Suprapubic skin (tissue), 4 donors: ENCODE measurements at regions not wholly inside any gene's neighbourhood (a gene's known extent, or its start where the extent isn't known, plus 50 kb on each side); places are given as distances from the start of the nearest gene placed in this dataset.
"Not testable (repeated sequence)": the region's sequence is repeated elsewhere in the genome, so short reads cannot be mapped to it uniquely, and the experiment has no call there.

Source experiments
- DNase-seq, 2 donors: peaks; one replicate each; pipeline ENCODE4 v3.0.0-alpha.2; 2019; ENCODE audit warnings: low spot score in 2 of 2
- H3K27ac ChIP-seq: fragments of 200-600 bp; sonication (generic); one replicate; pipeline ENCODE4 v1.5.1; 2019
- H3K27me3 ChIP-seq: fragments of 200-600 bp; sonication (generic); one replicate; pipeline ENCODE4 v1.5.1; 2019
- H3K36me3 ChIP-seq: fragments of 200-600 bp; sonication (generic); one replicate; pipeline ENCODE4 v1.5.1; 2019
- H3K4me1 ChIP-seq: fragments of 200-600 bp; sonication (generic); one replicate; pipeline ENCODE4 v1.5.1; 2019
- H3K4me3 ChIP-seq: fragments of 200-600 bp; sonication (generic); one replicate; pipeline ENCODE4 v1.5.1; 2019; ENCODE audit warnings: mild to moderate bottlenecking
- H3K9me3 ChIP-seq: fragments of 200-600 bp; sonication (generic); one replicate; pipeline ENCODE4 v1.5.1; 2019
- EP300 ChIP-seq: sonication (generic); formaldehyde crosslinking; IDR thresholded peaks from one replicate; pipeline ENCODE4 v1.6.1; 2017; ENCODE audit warnings: antibody characterized with exemption
- POLR2A ChIP-seq, 2 donors: fragments of 450-650 bp; IDR thresholded peaks; one replicate each; pipeline ENCODE4 v1.6.1; 2017; ENCODE audit warnings: antibody characterized with exemption in 2 of 2, mild to moderate bottlenecking in 2 of 2, moderate library complexity in 2 of 2
- POLR2AphosphoS5 ChIP-seq, 3 donors: sonication (generic); formaldehyde crosslinking; IDR thresholded peaks; one replicate each; pipeline ENCODE4 v1.6.1; 2017; ENCODE audit warnings: antibody characterized with exemption in 3 of 3
- WGBS: methylation state at CpG from one replicate; pipeline ENCODE4 v1.1.5; 2018; 5-methylcytosine and 5-hydroxymethylcytosine counted together
- TF ChIP-seq, protein P1 (sequence below), 2 donors: fragments of 200-600 bp in 1 of 2; fragments of 450-650 bp in 1 of 2; sonication (generic) in 1 of 2; IDR thresholded peaks; one replicate each; pipeline ENCODE4 v1.5.1; 2016 to 2019; ENCODE audit warnings: antibody characterized with exemption in 2 of 2, mild to moderate bottlenecking in 1 of 2, moderate library complexity in 1 of 2

- not testable (repeated sequence) for H3K4me3 ChIP-seq, H3K27me3 ChIP-seq, H3K4me1 ChIP-seq, H3K27ac ChIP-seq, DNase-seq, H3K9me3 ChIP-seq, H3K36me3 ChIP-seq
- 96% methylated on average over 4 of the region's 4 CpGs for WGBS
Measured at GRCh38 chr7:65792726-65793125, 80.1 kb upstream of the VKORC1L1 start.

DNA sequence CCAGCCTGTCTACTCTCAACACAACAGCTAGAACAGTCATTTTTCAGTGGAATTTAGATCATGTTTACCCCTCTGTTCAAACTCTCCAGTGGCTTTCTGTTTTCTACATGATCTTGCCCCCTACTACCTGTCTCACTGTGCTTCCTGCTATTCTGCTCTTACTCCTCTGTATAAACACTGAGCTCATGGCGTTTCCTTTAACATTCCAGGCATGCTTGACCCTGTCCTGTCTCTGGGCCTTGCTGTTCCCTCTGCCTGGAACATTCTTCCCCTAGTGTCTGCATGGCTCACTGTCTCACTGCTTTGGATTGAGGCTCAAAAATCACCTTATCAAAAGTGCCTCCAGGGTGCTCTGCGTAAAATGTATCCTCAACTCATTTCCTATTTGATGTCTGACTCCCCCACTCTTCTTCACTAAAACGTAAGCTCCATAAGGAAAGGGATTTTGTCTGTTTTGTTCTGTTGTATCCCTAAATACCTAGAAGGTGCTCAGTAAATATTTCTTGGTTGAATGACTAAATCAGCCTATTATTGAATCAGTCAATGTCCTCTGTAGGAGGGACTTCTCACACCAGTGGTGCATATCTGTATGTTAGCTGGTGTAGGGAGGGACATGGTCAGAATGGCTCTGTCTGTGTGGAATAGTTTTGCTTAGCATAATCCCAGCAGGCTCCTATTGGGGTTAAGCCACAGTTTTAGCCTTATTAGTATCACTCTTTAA is 78.0 kb upstream of the VKORC1L1 start:
- DNase-seq, H3K27ac ChIP-seq: not testable (repeated sequence)

GRCh38 chr7:65795392-65795716 is 77.5 kb upstream of the VKORC1L1 start:
- not testable (repeated sequence) for H3K27ac ChIP-seq, DNase-seq, H3K27me3 ChIP-seq, H3K4me1 ChIP-seq, H3K9me3 ChIP-seq, H3K4me3 ChIP-seq
- WGBS: 93% methylated on average over 4 of the region's 4 CpGs
- H3K36me3 ChIP-seq: peaks cover 14% of the 10 kb centered on the region

More for the DNA sequence above, 78.0 kb upstream of the VKORC1L1 start:
- H3K27me3 ChIP-seq, H3K4me3 ChIP-seq, H3K4me1 ChIP-seq, H3K9me3 ChIP-seq: not testable (repeated sequence)
- H3K36me3 ChIP-seq: peaks cover 11% of the 10 kb centered on the region
- WGBS: 61% methylated on average over 3 of the region's 3 CpGs

DNA sequence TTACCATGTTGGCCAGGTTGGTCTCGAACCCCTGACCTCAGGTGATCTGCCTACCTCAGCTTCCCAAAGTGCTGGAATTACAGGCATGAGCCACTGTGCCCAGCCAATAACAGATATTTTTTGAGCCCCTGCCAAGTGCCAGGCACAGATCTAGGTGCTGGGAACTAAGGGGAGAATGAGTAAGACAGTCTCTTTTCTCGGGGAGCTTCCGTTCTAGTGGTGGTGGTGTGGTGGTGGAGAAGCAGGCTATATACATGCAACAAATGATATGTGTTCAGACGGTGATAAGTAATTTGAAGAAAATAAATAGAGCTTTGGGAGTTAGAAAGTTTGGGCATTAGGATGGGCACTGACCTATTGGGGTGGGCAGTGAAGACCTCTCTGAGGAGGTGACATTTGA is 76.7 kb upstream of the VKORC1L1 start:
- Histone ChIP-seq H3K27ac (no peak overlapping the region), H3K27me3 (no peaks in the 10 kb centered on the region), H3K36me3 (peaks cover 14% of the 10 kb centered on the region), H3K4me3 (no peak overlapping the region), H3K4me1 (no peaks in the 10 kb centered on the region), H3K9me3 (no peaks in the 10 kb centered on the region)
- no peak for TF ChIP-seq POLR2A (IDR thresholded peaks at IDR 0.05)
- no peak for TF ChIP-seq EP300
- no peak for TF ChIP-seq POLR2AphosphoS5 (IDR thresholded peaks at IDR 0.05)
- TF ChIP-seq, protein P1, sequence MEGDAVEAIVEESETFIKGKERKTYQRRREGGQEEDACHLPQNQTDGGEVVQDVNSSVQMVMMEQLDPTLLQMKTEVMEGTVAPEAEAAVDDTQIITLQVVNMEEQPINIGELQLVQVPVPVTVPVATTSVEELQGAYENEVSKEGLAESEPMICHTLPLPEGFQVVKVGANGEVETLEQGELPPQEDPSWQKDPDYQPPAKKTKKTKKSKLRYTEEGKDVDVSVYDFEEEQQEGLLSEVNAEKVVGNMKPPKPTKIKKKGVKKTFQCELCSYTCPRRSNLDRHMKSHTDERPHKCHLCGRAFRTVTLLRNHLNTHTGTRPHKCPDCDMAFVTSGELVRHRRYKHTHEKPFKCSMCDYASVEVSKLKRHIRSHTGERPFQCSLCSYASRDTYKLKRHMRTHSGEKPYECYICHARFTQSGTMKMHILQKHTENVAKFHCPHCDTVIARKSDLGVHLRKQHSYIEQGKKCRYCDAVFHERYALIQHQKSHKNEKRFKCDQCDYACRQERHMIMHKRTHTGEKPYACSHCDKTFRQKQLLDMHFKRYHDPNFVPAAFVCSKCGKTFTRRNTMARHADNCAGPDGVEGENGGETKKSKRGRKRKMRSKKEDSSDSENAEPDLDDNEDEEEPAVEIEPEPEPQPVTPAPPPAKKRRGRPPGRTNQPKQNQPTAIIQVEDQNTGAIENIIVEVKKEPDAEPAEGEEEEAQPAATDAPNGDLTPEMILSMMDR (IDR thresholded peaks at IDR 0.05): no peak
- 95% methylated on average over 4 of the region's 4 CpGs for WGBS
- DNase-seq: peak in 1 of 2 donors; percentile 32

DNA sequence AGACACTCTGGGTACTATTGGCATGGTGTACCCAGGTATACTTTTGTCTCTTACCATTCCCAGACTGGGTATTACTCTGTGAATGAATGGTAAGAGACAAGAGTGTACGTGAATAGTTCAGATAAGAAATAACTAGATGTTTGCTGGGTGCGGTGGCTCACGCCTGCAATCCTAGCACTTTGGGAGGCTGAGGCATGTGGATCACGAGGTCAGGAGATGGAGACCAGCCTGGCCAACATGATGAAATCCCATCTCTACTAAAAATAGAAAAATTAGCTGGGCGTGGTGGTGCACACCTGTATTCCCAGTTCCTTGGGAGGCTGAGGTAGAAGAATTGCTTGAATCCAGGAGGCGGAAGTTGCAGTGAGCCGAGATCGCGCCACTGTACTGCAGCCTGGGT is 75.8 kb upstream of the VKORC1L1 start:
- not testable (repeated sequence) for DNase-seq, H3K27ac ChIP-seq, H3K4me1 ChIP-seq, H3K4me3 ChIP-seq, H3K27me3 ChIP-seq, H3K9me3 ChIP-seq
- WGBS: 87% methylated on average over 9 of the region's 9 CpGs
- peaks cover 14% of the 10 kb centered on the region for H3K36me3 ChIP-seq

DNA sequence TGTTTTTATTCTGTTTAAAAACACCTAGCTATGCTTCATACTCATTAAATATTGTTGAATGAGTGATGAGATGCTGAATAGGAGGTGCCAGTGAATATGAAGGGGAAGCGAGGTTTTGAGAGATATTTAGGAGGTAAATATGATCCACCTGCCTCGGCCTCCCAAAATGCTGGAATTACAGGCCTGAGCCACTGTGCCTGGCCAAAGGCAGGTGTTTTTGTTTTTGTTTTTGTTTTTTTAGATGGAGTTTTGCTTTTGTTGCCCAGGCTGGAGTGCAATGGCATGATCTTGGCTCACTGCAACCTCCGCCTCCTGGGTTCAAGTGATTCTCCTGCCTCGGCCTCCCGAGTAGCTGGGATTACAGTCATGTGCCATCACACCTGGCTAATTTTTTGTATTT is 75.3 kb upstream of the VKORC1L1 start:
- H3K9me3 ChIP-seq, H3K27ac ChIP-seq, H3K4me1 ChIP-seq, H3K4me3 ChIP-seq, H3K27me3 ChIP-seq: not testable (repeated sequence)
- WGBS: 92% methylated on average over 5 of the region's 5 CpGs
- peaks cover 14% of the 10 kb centered on the region for H3K36me3 ChIP-seq
- peak in 1 of 2 donors; percentile 53 for DNase-seq

DNA sequence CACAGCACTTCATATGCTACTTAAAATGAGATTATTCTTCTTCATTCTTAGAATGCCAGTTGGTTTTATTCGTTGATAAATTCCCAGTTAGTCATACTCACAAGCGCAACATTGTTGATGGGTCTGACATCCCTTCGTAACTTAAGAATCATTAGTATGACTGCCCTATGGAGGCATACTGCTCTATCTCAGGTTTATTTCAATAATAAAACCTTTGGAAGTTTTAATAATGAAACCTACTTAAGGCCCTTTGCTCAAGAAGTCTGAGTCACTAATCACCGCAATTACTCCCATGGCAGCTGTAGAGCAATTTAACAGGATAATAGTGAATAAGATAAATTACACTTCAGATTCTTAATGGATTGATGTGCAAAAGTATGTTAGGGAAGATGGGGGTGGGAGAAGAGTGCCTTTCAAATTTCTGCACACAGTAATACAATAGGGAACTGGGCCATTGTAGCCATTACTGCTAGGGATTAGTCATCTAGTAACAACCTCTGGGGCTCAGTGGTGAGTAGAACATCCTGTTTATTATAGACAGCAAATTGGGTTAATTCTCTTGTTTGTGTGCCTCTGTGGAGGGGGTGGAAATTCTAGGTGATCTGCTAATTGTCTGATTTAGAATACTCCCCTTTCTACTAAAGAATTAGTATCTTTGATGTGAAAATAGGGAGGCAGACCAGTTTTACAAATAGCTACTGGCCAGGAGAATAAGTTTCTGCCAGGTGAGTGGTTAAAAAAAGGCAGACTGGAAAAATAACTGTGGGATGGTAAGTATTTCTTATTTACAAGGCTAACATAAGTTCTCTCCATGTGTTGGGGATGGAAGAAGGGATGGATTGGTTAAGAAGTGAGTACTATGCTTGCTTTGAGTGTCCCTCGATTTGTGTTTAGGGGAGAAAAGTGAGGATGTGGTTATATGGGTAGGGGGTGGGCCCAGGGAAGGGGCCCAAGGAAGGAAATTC is 74.5 kb upstream of the VKORC1L1 start:
- no peaks in the 10 kb centered on the region for H3K9me3 ChIP-seq
- no peak for DNase-seq
- H3K4me1 ChIP-seq: no peaks in the 10 kb centered on the region
- H3K27ac ChIP-seq: no peak overlapping the region
- TF ChIP-seq, protein P1 (IDR thresholded peaks at IDR 0.05): no peak
- TF ChIP-seq POLR2AphosphoS5 (IDR thresholded peaks at IDR 0.05): no peak
- TF ChIP-seq EP300: no peak
- no peak for TF ChIP-seq POLR2A (IDR thresholded peaks at IDR 0.05)
- H3K4me3 ChIP-seq: no peak overlapping the region
- no peaks in the 10 kb centered on the region for H3K27me3 ChIP-seq
- 74% methylated on average over 5 of the region's 5 CpGs for WGBS
- H3K36me3 ChIP-seq: peaks cover 14% of the 10 kb centered on the region

DNA sequence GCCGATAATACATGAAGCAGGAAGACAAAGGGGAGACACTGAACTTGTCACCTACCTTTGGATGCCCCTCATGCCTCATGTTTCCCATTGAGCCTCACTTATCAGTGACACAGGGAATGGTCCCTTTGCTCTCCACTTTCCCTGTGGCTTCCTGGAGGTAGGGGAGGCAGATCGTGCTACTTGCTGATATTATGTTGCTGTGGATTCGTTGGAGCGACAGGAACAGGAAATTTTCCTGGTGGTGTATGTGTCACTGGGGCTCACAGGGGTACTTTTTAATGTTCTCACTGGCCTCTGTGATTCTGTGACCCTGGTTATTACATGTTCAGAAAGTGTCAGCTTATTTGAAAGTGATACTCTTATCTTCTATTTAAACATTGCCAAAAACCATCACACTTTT is 72.7 kb upstream of the VKORC1L1 start:
- not testable (repeated sequence) for H3K4me3 ChIP-seq, H3K9me3 ChIP-seq, H3K27ac ChIP-seq, H3K4me1 ChIP-seq, H3K27me3 ChIP-seq
- peak in 1 of 2 donors; percentile 26 for DNase-seq
- 71% methylated on average over 4 of the region's 4 CpGs for WGBS
- H3K36me3 ChIP-seq: peaks cover 19% of the 10 kb centered on the region
